ENCODE measurements at regions not wholly inside any gene's neighbourhood (a gene's known extent, or its start where the extent isn't known, plus 50 kb on each side); places are given as distances from the start of the nearest gene placed in this dataset.

DNA sequence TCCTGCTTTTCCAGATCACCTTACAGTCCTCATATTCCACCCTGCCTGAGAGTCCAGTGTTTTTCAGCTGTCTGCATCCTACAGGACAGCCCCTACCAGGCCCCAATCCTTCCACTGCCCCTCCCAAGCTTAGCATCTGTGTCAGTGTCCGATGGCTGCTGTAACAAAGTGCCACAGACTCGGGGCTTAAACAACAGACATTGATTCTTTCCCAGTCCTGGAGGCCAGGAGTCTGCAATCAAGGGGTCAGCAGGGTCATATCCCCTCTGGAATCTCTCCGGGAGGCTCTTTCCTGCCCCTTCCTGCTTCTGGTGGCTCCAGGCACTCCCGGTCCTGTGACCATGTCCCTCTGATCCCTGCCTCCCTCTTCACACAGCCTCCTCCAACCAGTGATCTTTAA is 396.6 kb upstream of the MAP3K7 start:
- Histone ChIP-seq H3K4me1 (no peaks in the 10 kb centered on the region), H3K27me3 (no peaks in the 10 kb centered on the region), H3K27ac (no peak overlapping the region), H3K4me3 (no peak overlapping the region), H3K36me3 (no peaks in the 10 kb centered on the region), H3K9me3 (no peaks in the 10 kb centered on the region)
- intact Hi-C loops (cut with DNase I), result no loop called here
- ATAC-seq (peak; percentile 10), DNase-seq (no peak)
- TF ChIP-seq, protein P1, sequence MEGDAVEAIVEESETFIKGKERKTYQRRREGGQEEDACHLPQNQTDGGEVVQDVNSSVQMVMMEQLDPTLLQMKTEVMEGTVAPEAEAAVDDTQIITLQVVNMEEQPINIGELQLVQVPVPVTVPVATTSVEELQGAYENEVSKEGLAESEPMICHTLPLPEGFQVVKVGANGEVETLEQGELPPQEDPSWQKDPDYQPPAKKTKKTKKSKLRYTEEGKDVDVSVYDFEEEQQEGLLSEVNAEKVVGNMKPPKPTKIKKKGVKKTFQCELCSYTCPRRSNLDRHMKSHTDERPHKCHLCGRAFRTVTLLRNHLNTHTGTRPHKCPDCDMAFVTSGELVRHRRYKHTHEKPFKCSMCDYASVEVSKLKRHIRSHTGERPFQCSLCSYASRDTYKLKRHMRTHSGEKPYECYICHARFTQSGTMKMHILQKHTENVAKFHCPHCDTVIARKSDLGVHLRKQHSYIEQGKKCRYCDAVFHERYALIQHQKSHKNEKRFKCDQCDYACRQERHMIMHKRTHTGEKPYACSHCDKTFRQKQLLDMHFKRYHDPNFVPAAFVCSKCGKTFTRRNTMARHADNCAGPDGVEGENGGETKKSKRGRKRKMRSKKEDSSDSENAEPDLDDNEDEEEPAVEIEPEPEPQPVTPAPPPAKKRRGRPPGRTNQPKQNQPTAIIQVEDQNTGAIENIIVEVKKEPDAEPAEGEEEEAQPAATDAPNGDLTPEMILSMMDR (IDR thresholded peaks at IDR 0.05), result no peak

DNA sequence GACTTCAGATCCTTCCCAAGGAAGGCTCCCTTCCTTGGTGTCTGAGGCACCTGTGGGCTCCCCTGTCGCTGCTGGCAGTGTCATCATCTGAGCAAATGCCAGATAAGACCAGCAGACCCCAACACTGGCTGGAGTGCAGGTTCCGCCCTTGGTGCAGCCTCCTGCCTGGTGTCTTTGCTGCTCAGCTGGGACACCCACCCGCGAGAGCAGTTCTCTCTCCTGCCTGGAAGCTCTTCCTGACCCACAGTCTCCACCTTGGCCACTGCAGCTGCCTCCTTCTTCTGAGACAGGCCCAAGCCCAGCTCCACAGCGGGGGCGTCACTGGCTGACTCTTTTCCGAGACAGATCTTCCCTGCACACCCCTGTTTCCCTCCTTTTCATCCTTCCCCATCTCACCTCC is 395.7 kb upstream of the MAP3K7 start:
- H3K9me3 ChIP-seq, result no peaks in the 10 kb centered on the region
- DNase-seq, result no peak
- H3K36me3 ChIP-seq, result no peaks in the 10 kb centered on the region
- ATAC-seq, result peak; percentile 35
- no peaks in the 10 kb centered on the region for H3K27me3 ChIP-seq
- H3K4me1 ChIP-seq, result no peaks in the 10 kb centered on the region
- H3K27ac ChIP-seq, result no peak overlapping the region
- TF ChIP-seq, protein P1 (IDR thresholded peaks at IDR 0.05), result no peak
- no peak overlapping the region for H3K4me3 ChIP-seq
- intact Hi-C loops (cut with DNase I), result no loop called here

DNA sequence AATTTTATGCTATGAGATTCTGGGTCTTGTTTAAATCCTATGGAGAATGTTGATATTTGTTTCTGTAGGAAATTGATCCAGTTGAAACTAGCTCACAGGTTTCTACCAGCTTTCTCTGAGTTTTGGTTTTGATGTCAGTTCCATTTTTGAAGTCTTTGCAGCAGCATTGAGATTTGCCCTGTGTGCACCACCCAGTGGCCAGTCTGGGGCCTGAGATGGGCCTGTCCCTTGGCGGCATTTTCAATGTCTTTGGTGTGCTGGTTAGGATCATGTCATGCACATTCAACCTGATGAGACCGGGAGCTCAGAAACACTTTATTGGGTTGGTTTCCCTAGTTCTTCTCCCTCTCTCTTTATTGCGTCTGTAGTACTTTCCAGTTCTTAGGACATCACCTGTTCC is 395.2 kb upstream of the MAP3K7 start:
- no peak for ATAC-seq
- Histone ChIP-seq H3K4me1 (no peaks in the 10 kb centered on the region), H3K4me3 (no peak overlapping the region), H3K27me3 (no peaks in the 10 kb centered on the region), H3K36me3 (no peaks in the 10 kb centered on the region), H3K27ac (no peak overlapping the region), H3K9me3 (no peaks in the 10 kb centered on the region)
- TF ChIP-seq, protein P1 (IDR thresholded peaks at IDR 0.05), result no peak
- no peak for DNase-seq
- intact Hi-C loops (cut with DNase I), result no loop called here

DNA sequence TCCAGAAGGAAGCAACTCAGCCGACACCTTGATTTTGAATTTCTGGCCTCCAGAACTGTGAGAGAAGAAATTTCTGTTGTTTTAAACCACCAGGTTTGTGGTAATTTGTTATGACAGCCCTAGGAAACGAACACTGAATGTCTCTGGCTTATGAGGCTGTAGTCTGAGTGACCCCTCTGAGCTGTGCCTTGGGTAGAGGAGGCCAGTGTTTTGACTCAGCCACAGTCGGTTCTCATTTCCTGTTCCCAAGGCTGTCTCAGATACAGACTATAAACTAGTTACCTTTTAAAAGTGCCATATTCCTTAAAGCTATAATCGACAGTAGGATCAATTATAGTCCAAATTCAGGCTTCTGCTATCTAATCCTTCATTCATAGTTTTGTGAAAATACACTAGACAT is 391.2 kb upstream of the MAP3K7 start:
- no peak for ATAC-seq
- intact Hi-C loops (cut with DNase I), result no loop called here
- no peak for DNase-seq

DNA sequence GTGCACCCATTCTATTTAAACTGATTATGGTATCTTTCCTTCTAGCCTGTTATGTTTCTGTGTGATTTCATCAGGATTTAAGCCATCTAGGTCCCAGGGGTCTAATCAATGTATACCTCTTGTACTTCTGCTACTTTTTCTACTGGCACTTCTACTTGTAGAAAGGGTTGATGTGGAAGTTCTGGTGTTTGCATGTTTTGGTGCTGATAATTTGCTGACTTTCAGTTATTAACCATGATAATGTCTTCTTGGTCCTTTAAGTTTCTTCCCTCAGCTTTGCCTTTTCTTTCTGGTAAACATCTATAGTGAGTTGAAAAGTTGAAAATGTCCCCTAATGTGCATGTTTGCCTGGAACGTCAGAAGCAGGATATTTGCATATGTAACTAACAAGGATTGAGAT is 390.6 kb upstream of the MAP3K7 start:
- ATAC-seq (no peak), DNase-seq (no peak)
- Histone ChIP-seq H3K27ac (no peak overlapping the region), H3K36me3 (no peaks in the 10 kb centered on the region), H3K4me3 (no peak overlapping the region), H3K27me3 (no peaks in the 10 kb centered on the region), H3K9me3 (no peaks in the 10 kb centered on the region), H3K4me1 (no peaks in the 10 kb centered on the region)
- TF ChIP-seq, protein P1 (IDR thresholded peaks at IDR 0.05), result no peak
- intact Hi-C loops (cut with DNase I), result no loop called here

More for the DNA sequence above, 391.2 kb upstream of the MAP3K7 start:
- no peaks in the 10 kb centered on the region for H3K4me1 ChIP-seq
- H3K27ac ChIP-seq, result no peak overlapping the region
- TF ChIP-seq, protein P1 (IDR thresholded peaks at IDR 0.05), result no peak
- no peaks in the 10 kb centered on the region for H3K9me3 ChIP-seq
- no peaks in the 10 kb centered on the region for H3K27me3 ChIP-seq
- no peak overlapping the region for H3K4me3 ChIP-seq
- no peaks in the 10 kb centered on the region for H3K36me3 ChIP-seq

DNA sequence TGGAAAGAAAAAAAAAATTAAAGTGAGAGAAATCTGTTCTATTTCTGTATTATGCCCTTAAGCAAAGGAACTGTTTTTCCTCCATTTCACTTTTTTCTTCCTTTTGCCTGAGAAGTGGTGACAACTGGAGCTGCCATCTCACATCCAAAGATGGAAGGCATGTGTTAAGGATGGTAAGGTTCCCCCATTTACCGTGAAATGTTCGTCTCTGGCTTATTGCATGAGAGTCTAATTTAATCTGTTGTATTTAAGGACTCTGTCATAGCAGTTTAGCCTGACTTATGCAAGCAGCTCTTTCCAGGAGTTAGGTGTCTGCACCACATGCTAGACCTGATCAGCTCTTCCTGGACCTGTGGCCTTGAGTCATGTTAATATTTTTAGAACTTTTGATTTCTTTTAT is 389.5 kb upstream of the MAP3K7 start:
- TF ChIP-seq, protein P1 (IDR thresholded peaks at IDR 0.05), result no peak
- no peaks in the 10 kb centered on the region for H3K4me1 ChIP-seq
- intact Hi-C loops (cut with DNase I), result no loop called here
- no peak overlapping the region for H3K27ac ChIP-seq
- no peaks in the 10 kb centered on the region for H3K27me3 ChIP-seq
- H3K36me3 ChIP-seq, result no peaks in the 10 kb centered on the region
- H3K9me3 ChIP-seq, result no peaks in the 10 kb centered on the region
- H3K4me3 ChIP-seq, result no peak overlapping the region
- DNase-seq (no peak), ATAC-seq (no peak)

Data from upper lobe of right lung (tissue), 1 donor.